ENCODE measurements at regions not wholly inside any gene's neighbourhood (a gene's known extent, or its start where the extent isn't known, plus 50 kb on each side); places are given as distances from the start of the nearest gene placed in this dataset.

DNA sequence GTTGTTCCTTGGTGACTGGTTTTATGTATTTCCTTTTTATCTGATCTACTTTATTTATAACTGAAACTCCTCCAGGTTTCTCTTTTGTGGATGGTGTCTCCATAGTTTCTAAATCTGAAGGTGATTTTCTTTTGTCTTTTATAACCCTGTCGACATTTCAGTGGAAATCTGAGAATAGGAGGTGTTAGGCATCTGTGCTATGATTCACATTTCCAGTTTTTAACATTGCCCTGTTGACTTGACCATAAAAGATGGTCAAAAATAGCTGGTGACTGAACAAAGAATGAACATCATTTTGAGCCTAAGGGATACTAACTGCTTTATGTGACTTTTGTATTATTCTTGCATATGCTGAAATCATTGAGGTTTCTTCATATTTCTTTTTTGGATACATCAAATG lies 190.5 kb downstream of the PCSK1 start:
- DNase-seq = no peak
- H3K27ac ChIP-seq = no peak overlapping the region
- no peaks in the 10 kb centered on the region for H3K36me3 ChIP-seq
- no peaks in the 10 kb centered on the region for H3K9me3 ChIP-seq
- H3K4me1 ChIP-seq = peaks cover 0 to under 1% (median 0%) of the 10 kb centered on the region in 4 donors
- WGBS, 2 donors = 66 to 75% methylated on average over 1 of the region's 1 CpG
- no peak for ATAC-seq (ENCODE audit: low FRiP score in 2 of 2)
- no peak for TF ChIP-seq EP300 (IDR thresholded peaks at IDR 0.05)
- no peak for TF ChIP-seq POLR2A (IDR thresholded peaks at IDR 0.05)
- TF ChIP-seq POLR2AphosphoS5 (IDR thresholded peaks at IDR 0.05) = no peak
- TF ChIP-seq CTCF (IDR thresholded peaks at IDR 0.05) = no peak
- H3K27me3 ChIP-seq = no peaks in the 10 kb centered on the region
- no peak overlapping the region for H3K4me3 ChIP-seq

DNA sequence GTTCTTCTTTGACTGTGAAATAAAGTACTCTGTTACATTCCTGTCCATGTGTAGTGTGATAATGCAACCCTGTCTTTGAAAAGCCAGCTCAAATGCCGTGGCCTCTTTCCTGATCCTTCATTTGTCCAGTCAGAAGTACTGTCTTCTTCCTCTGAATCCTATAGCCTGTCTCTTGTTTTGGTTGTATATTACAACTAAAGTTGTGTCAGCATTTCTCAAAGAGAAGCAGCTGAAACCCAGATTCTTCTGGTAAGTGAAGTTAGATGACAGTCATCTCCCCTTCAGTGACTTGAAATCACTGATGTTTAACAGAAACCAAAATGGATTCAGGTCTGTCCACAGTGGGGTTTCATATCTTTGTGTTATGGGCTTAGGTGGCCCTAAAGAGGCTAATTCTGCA lies 196.2 kb downstream of the PCSK1 start:
- WGBS, 2 donors = 86 to 95% methylated on average over 1 of the region's 1 CpG
- Histone ChIP-seq H3K27ac (peak overlapping the region in 3 of 4 donors; percentile 44 to 63 (median 57)), H3K4me1 (no peaks in the 10 kb centered on the region), H3K36me3 (no peaks in the 10 kb centered on the region), H3K27me3 (no peaks in the 10 kb centered on the region), H3K9me3 (no peaks in the 10 kb centered on the region), H3K4me3 (no peak overlapping the region)
- no peak for DNase-seq
- TF ChIP-seq EP300 (IDR thresholded peaks at IDR 0.05) = no peak
- no peak for TF ChIP-seq POLR2A (IDR thresholded peaks at IDR 0.05)
- no peak for TF ChIP-seq POLR2AphosphoS5 (IDR thresholded peaks at IDR 0.05)
- TF ChIP-seq CTCF (IDR thresholded peaks at IDR 0.05) = no peak
- ATAC-seq (ENCODE audit: low FRiP score in 2 of 2) = no peak

DNA sequence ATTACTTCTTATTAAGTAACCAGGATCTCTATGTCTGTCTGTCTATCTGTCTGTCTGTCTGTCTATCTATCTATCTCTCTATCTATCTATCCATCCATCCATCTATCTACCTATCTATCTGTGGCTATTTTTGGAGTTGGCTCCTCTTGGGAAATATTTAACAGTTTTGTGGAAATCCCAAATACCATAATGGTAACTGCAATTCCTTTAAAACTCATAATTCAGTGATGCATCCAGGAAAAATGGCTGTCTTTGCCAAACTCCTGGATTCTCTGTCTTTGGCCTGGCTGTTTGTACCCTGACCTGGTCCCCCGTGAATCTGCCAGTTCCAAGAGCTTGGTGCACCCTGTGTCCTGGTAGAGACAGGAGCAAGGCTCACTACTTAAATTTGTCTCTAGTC lies 197.0 kb downstream of the PCSK1 start:
- no peaks in the 10 kb centered on the region for H3K36me3 ChIP-seq
- ATAC-seq (ENCODE audit: low FRiP score in 2 of 2) (no peak), DNase-seq (no peak)
- no peak for TF ChIP-seq POLR2A (IDR thresholded peaks at IDR 0.05)
- TF ChIP-seq CTCF (IDR thresholded peaks at IDR 0.05) = no peak
- TF ChIP-seq EP300 (IDR thresholded peaks at IDR 0.05) = no peak
- no peak for TF ChIP-seq POLR2AphosphoS5 (IDR thresholded peaks at IDR 0.05)
- no peak overlapping the region for H3K4me3 ChIP-seq
- no peaks in the 10 kb centered on the region for H3K9me3 ChIP-seq
- no peaks in the 10 kb centered on the region for H3K27me3 ChIP-seq
- peak overlapping the region; percentile 23 to 63 (median 50) for H3K27ac ChIP-seq
- 82 to 100% methylated on average over 1 of the region's 1 CpG for WGBS, 2 donors
- H3K4me1 ChIP-seq = no peaks in the 10 kb centered on the region

DNA sequence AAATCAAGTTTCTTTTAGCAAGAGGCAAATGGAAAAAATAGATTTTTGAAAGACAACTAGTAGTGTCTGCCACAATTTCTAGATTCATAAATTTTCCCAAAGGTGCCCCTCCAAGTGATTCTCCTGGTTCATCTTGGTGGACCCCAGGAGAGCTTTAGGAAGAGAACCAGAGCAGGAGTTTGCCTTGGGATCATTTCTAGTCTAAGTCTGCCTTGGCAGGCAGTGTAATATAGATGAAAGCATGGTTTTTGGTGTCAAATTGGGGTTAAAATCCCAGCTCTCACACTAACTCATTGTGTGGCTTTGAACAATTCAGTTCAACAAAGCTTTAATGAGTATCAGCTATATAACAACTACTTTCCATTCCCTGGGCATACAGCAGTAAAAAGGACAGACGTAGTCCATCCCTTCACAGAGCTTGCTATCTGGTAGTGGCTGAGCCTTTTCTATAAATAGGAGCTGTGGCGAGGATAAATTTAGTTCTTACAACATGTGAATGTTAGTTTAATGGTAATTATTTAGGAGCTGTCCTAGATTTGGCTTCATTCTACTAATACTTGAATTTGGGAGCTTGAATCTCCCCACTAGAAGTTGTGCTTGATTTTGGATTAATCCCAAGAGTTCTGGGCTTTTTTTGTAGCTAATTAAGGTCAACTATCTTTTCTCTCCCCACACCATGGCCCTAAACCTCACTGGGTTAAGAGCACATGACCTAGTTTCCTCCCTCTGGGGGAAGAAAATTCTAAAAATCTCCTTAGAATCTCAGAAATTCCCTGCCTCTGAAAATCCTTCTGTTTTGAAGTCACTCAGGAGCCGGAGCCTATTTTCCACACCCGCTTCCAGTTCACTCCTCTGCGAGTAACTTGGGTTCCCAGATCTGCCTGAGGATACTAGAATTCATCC lies 197.8 kb downstream of the PCSK1 start:
- ATAC-seq (ENCODE audit: low FRiP score in 2 of 2) (peak; percentile 41 to 65), DNase-seq (no peak)

More for the DNA sequence above, 197.8 kb downstream of the PCSK1 start:
- Histone ChIP-seq H3K4me3 (no peak overlapping the region), H3K27me3 (no peaks in the 10 kb centered on the region), H3K27ac (peak overlapping the region; percentile 23 to 63 (median 50)), H3K4me1 (no peaks in the 10 kb centered on the region), H3K36me3 (no peaks in the 10 kb centered on the region), H3K9me3 (no peaks in the 10 kb centered on the region)
- WGBS, 2 donors = 66 to 78% methylated on average over 5 of the region's 5 CpGs
- TF ChIP-seq EP300 (IDR thresholded peaks at IDR 0.05) (no peak), CTCF (IDR thresholded peaks at IDR 0.05) (no peak), POLR2AphosphoS5 (IDR thresholded peaks at IDR 0.05) (no peak), POLR2A (IDR thresholded peaks at IDR 0.05) (no peak)
